Skeletal muscle satellite cell (primary cell): ENCODE measurements at regions not wholly inside any gene's neighbourhood (a gene's known extent, or its start where the extent isn't known, plus 50 kb on each side); places are given as distances from the start of the nearest gene placed in this dataset.

ENCODE experiments used
- H3K27me3 ChIP-seq: 2 replicates; pipeline ENCODE4 v1.7.0; 2013; ENCODE audit warnings: low read length; ENCODE audit not compliant: control insufficient read depth, insufficient read depth
- H3K36me3 ChIP-seq: 2 replicates; pipeline ENCODE4 v1.7.0; 2013; ENCODE audit warnings: mild to moderate bottlenecking, control low read depth, low read length; ENCODE audit not compliant: insufficient read depth
- H3K4me1 ChIP-seq: 2 replicates; pipeline ENCODE4 v1.7.0; 2013; ENCODE audit warnings: low read length; ENCODE audit not compliant: control insufficient read depth, insufficient read depth
- H3K4me2 ChIP-seq: 2 replicates; pipeline ENCODE4 v1.7.0; 2013; ENCODE audit warnings: mild to moderate bottlenecking, low read length
- H3K4me3 ChIP-seq: 2 replicates; pipeline ENCODE4 v1.7.0; 2013; ENCODE audit warnings: low read length
- H3K9ac ChIP-seq: 2 replicates; pipeline ENCODE4 v1.7.0; 2013; ENCODE audit warnings: mild to moderate bottlenecking, low read depth, low read length, moderate library complexity
- H3K9me3 ChIP-seq: replicated peaks from 2 replicates; pipeline ENCODE4 v1.7.0; 2013; ENCODE audit warnings: mild to moderate bottlenecking, control low read depth, low read length

- Histone ChIP-seq H3K27me3 (peaks cover 3% of the 10 kb centered on the region), H3K4me3 (no peak overlapping the region), H3K4me1 (no peaks in the 10 kb centered on the region), H3K4me2 (no peak overlapping the region), H3K36me3 (no peaks in the 10 kb centered on the region), H3K9me3 (no peaks in the 10 kb centered on the region), H3K9ac (no peak overlapping the region)
Measured at GRCh38 chr4:27318740-27319139, 458.1 kb downstream of the STIM2 start.

GRCh38 chr4:27326991-27327390 lies 466.4 kb downstream of the STIM2 start:
- no peaks in the 10 kb centered on the region for H3K36me3 ChIP-seq
- no peak overlapping the region for H3K4me2 ChIP-seq
- no peaks in the 10 kb centered on the region for H3K4me1 ChIP-seq
- peaks cover 3% of the 10 kb centered on the region for H3K27me3 ChIP-seq
- no peak overlapping the region for H3K9ac ChIP-seq
- H3K9me3 ChIP-seq: no peaks in the 10 kb centered on the region
- H3K4me3 ChIP-seq: no peak overlapping the region

GRCh38 chr4:27327421-27328181 lies 467.0 kb downstream of the STIM2 start:
- H3K27me3 ChIP-seq: no peaks in the 10 kb centered on the region

GRCh38 chr4:27338530-27338929 lies 477.9 kb downstream of the STIM2 start:
- Histone ChIP-seq H3K4me1 (no peaks in the 10 kb centered on the region), H3K9ac (no peak overlapping the region), H3K9me3 (no peaks in the 10 kb centered on the region), H3K36me3 (no peaks in the 10 kb centered on the region), H3K4me3 (no peak overlapping the region), H3K27me3 (no peaks in the 10 kb centered on the region), H3K4me2 (no peak overlapping the region)

More at GRCh38 chr4:27327421-27328181, 467.0 kb downstream of the STIM2 start:
- Histone ChIP-seq H3K36me3 (no peaks in the 10 kb centered on the region), H3K4me2 (no peak overlapping the region), H3K4me3 (no peak overlapping the region), H3K9me3 (no peaks in the 10 kb centered on the region), H3K9ac (no peak overlapping the region), H3K4me1 (no peaks in the 10 kb centered on the region)

- H3K4me2 ChIP-seq: no peak overlapping the region
- H3K36me3 ChIP-seq: no peaks in the 10 kb centered on the region
- no peak overlapping the region for H3K9ac ChIP-seq
- H3K4me3 ChIP-seq: no peak overlapping the region
- no peaks in the 10 kb centered on the region for H3K9me3 ChIP-seq
- no peaks in the 10 kb centered on the region for H3K27me3 ChIP-seq
- H3K4me1 ChIP-seq: no peaks in the 10 kb centered on the region
Measured at GRCh38 chr4:27343411-27343810, 482.8 kb downstream of the STIM2 start.

GRCh38 chr4:27350161-27350560 lies 489.5 kb downstream of the STIM2 start:
- no peaks in the 10 kb centered on the region for H3K36me3 ChIP-seq
- H3K9me3 ChIP-seq: no peaks in the 10 kb centered on the region
- no peak overlapping the region for H3K9ac ChIP-seq
- no peaks in the 10 kb centered on the region for H3K27me3 ChIP-seq
- H3K4me1 ChIP-seq: no peaks in the 10 kb centered on the region
- no peak overlapping the region for H3K4me3 ChIP-seq
- no peak overlapping the region for H3K4me2 ChIP-seq

- H3K4me1 ChIP-seq: peaks cover 10% of the 10 kb centered on the region
- H3K9ac ChIP-seq: no peak overlapping the region
- no peaks in the 10 kb centered on the region for H3K9me3 ChIP-seq
- H3K4me3 ChIP-seq: no peak overlapping the region
- H3K4me2 ChIP-seq: no peak overlapping the region
- no peaks in the 10 kb centered on the region for H3K36me3 ChIP-seq
- H3K27me3 ChIP-seq: no peaks in the 10 kb centered on the region
Measured at GRCh38 chr4:27357283-27357682, 496.6 kb downstream of the STIM2 start.

GRCh38 chr4:27358269-27358668 lies 497.6 kb downstream of the STIM2 start:
- Histone ChIP-seq H3K4me2 (no peak overlapping the region), H3K9me3 (no peaks in the 10 kb centered on the region), H3K36me3 (no peaks in the 10 kb centered on the region), H3K9ac (no peak overlapping the region), H3K4me3 (no peak overlapping the region), H3K27me3 (no peaks in the 10 kb centered on the region), H3K4me1 (peaks cover 10% of the 10 kb centered on the region)

GRCh38 chr4:27360131-27360530 lies 499.5 kb downstream of the STIM2 start:
- Histone ChIP-seq H3K4me3 (no peak overlapping the region), H3K4me1 (peaks cover 10% of the 10 kb centered on the region), H3K9ac (no peak overlapping the region), H3K36me3 (no peaks in the 10 kb centered on the region), H3K9me3 (no peaks in the 10 kb centered on the region), H3K27me3 (no peaks in the 10 kb centered on the region), H3K4me2 (no peak overlapping the region)

GRCh38 chr4:27360790-27361267 lies 500.2 kb downstream of the STIM2 start:
- no peaks in the 10 kb centered on the region for H3K36me3 ChIP-seq
- no peaks in the 10 kb centered on the region for H3K27me3 ChIP-seq
- no peaks in the 10 kb centered on the region for H3K9me3 ChIP-seq
- no peak overlapping the region for H3K4me2 ChIP-seq
- no peak overlapping the region for H3K9ac ChIP-seq
- no peak overlapping the region for H3K4me3 ChIP-seq
- peaks cover 10% of the 10 kb centered on the region for H3K4me1 ChIP-seq

- Histone ChIP-seq H3K4me2 (no peak overlapping the region), H3K4me3 (no peak overlapping the region), H3K27me3 (no peaks in the 10 kb centered on the region), H3K4me1 (peaks cover 10% of the 10 kb centered on the region), H3K36me3 (no peaks in the 10 kb centered on the region), H3K9ac (no peak overlapping the region), H3K9me3 (no peaks in the 10 kb centered on the region)
Measured at GRCh38 chr4:27364509-27364908, 503.9 kb downstream of the STIM2 start.
